GM19023 (cell line): ENCODE measurements at regions not wholly inside any gene's neighbourhood (a gene's known extent, or its start where the extent isn't known, plus 50 kb on each side); places are given as distances from the start of the nearest gene placed in this dataset.
"Not testable (repeated sequence)": the region's sequence is repeated elsewhere in the genome, so short reads cannot be mapped to it uniquely, and the experiment has no call there.

ENCODE experiments used
- ATAC-seq: cut with Tn5 transposase; IDR thresholded peaks from one replicate; pipeline ENCODE4 v1.9.1; 2021; ENCODE audit warnings: mild to moderate bottlenecking, moderate library complexity; ENCODE audit not compliant: unreplicated experiment

GRCh38 chr7:13728430-13728829, 261.0 kb downstream of the ETV1 start:
- not testable (repeated sequence) for ATAC-seq

GRCh38 chr7:13731643-13732042, 257.8 kb downstream of the ETV1 start:
- no peak for ATAC-seq

- no peak for ATAC-seq
Observed at GRCh38 chr7:13737563-13737962, 251.9 kb downstream of the ETV1 start.

GRCh38 chr7:13742126-13742525, 247.3 kb downstream of the ETV1 start:
- no peak for ATAC-seq

- ATAC-seq, result no peak
Observed at GRCh38 chr7:13742811-13743210, 246.7 kb downstream of the ETV1 start.

- ATAC-seq, result no peak
Observed at GRCh38 chr7:13743226-13743625, 246.2 kb downstream of the ETV1 start.

- no peak for ATAC-seq
Observed at GRCh38 chr7:13745530-13745929, 243.9 kb downstream of the ETV1 start.

- ATAC-seq, result no peak
Observed at GRCh38 chr7:13748998-13749397, 240.5 kb downstream of the ETV1 start.

- no peak for ATAC-seq
Observed at GRCh38 chr7:13749636-13750035, 239.8 kb downstream of the ETV1 start.

- ATAC-seq, result no peak
Observed at GRCh38 chr7:13751766-13752165, 237.7 kb downstream of the ETV1 start.

- ATAC-seq, result no peak
Observed at GRCh38 chr7:13757841-13758240, 231.6 kb downstream of the ETV1 start.

- not testable (repeated sequence) for ATAC-seq
Observed at GRCh38 chr7:13765853-13766252, 223.6 kb downstream of the ETV1 start.

- ATAC-seq, result no peak
Observed at GRCh38 chr7:13770305-13770704, 219.2 kb downstream of the ETV1 start.

GRCh38 chr7:13774976-13775375, 214.5 kb downstream of the ETV1 start:
- ATAC-seq, result no peak

GRCh38 chr7:13777242-13777641, 212.2 kb downstream of the ETV1 start:
- ATAC-seq, result no peak

- no peak for ATAC-seq
Observed at GRCh38 chr7:13778967-13779366, 210.5 kb downstream of the ETV1 start.

GRCh38 chr7:13790611-13791010, 198.9 kb downstream of the ETV1 start:
- no peak for ATAC-seq

- no peak for ATAC-seq
Observed at GRCh38 chr7:13792208-13792607, 197.3 kb downstream of the ETV1 start.

- no peak for ATAC-seq
Observed at GRCh38 chr7:13793926-13794325, 195.5 kb downstream of the ETV1 start.

GRCh38 chr7:13794581-13794980, 194.9 kb downstream of the ETV1 start:
- no peak for ATAC-seq

GRCh38 chr7:13797545-13797944, 191.9 kb downstream of the ETV1 start:
- no peak for ATAC-seq

GRCh38 chr7:13800694-13801448, 188.6 kb downstream of the ETV1 start:
- no peak for ATAC-seq

- ATAC-seq, result no peak
Observed at GRCh38 chr7:13801669-13802068, 187.8 kb downstream of the ETV1 start.
